Adrenal gland (tissue), 9 donors: ENCODE measurements at regions not wholly inside any gene's neighbourhood (a gene's known extent, or its start where the extent isn't known, plus 50 kb on each side); places are given as distances from the start of the nearest gene placed in this dataset.

Experiments used
- DNase-seq, 7 donors: peaks; one replicate each; pipeline ENCODE4 v3.0.0-alpha.2; 2019 to 2020
- H3K27ac ChIP-seq, 5 donors: fragments of 200-600 bp; sonication (generic) in 4 of 5; 1 replicate in 3 of 5; 2 replicates in 2 of 5; pipeline versions ENCODE4 v1.5.1 to v1.8.0; 2016 to 2020; ENCODE audit warnings: mild to moderate bottlenecking in 1 of 5
- H3K27me3 ChIP-seq: fragments of 200-600 bp; 2 replicates; pipeline ENCODE4 v1.8.0; 2021
- H3K36me3 ChIP-seq, 2 donors: fragments of 200-600 bp; replicated peaks in 1 of 2; 1 replicate in 1 of 2; 2 replicates in 1 of 2; pipeline versions ENCODE4 v1.5.1 to v1.8.0; 2018 to 2022
- H3K4me1 ChIP-seq, 2 donors: fragments of 200-600 bp; replicated peaks in 1 of 2; 1 replicate in 1 of 2; 2 replicates in 1 of 2; pipeline versions ENCODE4 v1.5.1 to v1.8.0; 2018 to 2021
- H3K4me3 ChIP-seq, 4 donors: fragments of 200-600 bp; sonication (generic) in 3 of 4; one replicate each; pipeline ENCODE4 v1.5.1; 2016 to 2018
- H3K9me3 ChIP-seq, 3 donors: fragments of 200-600 bp; sonication (generic) in 1 of 3; replicated peaks in 1 of 3; 1 replicate in 2 of 3; 2 replicates in 1 of 3; pipeline versions ENCODE4 v1.5.1 to v1.8.0; 2016 to 2021
- CTCF ChIP-seq, 6 experiments: fragments of 450-650 bp in 4 of 6; fragments of 200-600 bp in 2 of 6; sonication (generic) in 1 of 6; IDR thresholded peaks; 1 replicate in 5 of 6; 2 replicates in 1 of 6; pipeline versions ENCODE4 v1.5.1 to v1.8.0; 2016 to 2021; ENCODE audit warnings: antibody characterized with exemption in 6 of 6, mild to moderate bottlenecking in 2 of 6, moderate library complexity in 1 of 6
- POLR2A ChIP-seq, 2 donors: fragments of 450-650 bp; IDR thresholded peaks; one replicate each; pipeline ENCODE4 v1.6.1; 2017; ENCODE audit warnings: antibody characterized with exemption in 2 of 2, mild to moderate bottlenecking in 2 of 2, moderate library complexity in 1 of 2
- WGBS, 4 donors: extraction: QIAGEN DNeasy Blood & Tissue Kit in 2 of 4; methylation state at CpG; one replicate each; pipeline versions ENCODE4 v1.1.5 to v1.1.7; 2013 to 2017; 5-methylcytosine and 5-hydroxymethylcytosine counted together
- intact Hi-C, 2 donors: fragments of 100-400 bp; cut with DNase I; formaldehyde crosslinking; loops; one replicate each; pipeline versions ENCODE4 v1.14.1 to v1.15.0; 2022 to 2023
- donor health status: healthy with polysubstance abuse.
- donor health status: Bipolar disorder and iron deficiency.
- donor health status: DM: yes; HTN: yes; CAD: no.
- donor health status: DM: no; HTN: no; CAD: no.
- donor health status: DM: no; HTN: no; CAD: no.

DNA sequence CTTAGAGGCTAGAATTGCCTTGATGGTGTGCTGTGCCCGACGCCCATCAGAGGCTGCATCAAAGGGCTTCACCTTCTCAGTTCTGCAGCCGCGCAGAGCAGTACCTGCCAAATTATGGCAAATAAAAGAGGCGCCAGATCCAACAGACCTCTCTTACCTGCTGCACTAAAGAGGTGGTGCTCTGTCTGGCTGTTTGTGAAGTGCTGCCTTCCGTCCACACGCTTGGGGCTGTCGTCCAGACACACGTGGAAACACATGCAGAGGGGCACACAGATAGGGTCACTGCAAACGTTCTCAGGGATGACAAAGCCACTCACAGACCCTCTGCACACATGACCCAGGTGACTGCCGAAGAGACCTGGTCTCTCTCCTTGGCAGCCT is 617.5 kb downstream of the VRK1 start:
- no peak overlapping the region for H3K4me3 ChIP-seq
- intact Hi-C loops, result no loop called here
- TF ChIP-seq CTCF (IDR thresholded peaks at IDR 0.05), result no peak
- no peak for TF ChIP-seq POLR2A (IDR thresholded peaks at IDR 0.05)
- H3K36me3 ChIP-seq, result no peaks in the 10 kb centered on the region
- peaks cover 50% of the 10 kb centered on the region for H3K27me3 ChIP-seq
- H3K4me1 ChIP-seq, result no peaks in the 10 kb centered on the region
- H3K9me3 ChIP-seq, result no peaks in the 10 kb centered on the region
- DNase-seq, result no peak
- WGBS, 4 donors, result 57 to 80% (median 69%) methylated on average over 7 to 11 of the region's 11 CpGs
- H3K27ac ChIP-seq, result no peak overlapping the region

DNA sequence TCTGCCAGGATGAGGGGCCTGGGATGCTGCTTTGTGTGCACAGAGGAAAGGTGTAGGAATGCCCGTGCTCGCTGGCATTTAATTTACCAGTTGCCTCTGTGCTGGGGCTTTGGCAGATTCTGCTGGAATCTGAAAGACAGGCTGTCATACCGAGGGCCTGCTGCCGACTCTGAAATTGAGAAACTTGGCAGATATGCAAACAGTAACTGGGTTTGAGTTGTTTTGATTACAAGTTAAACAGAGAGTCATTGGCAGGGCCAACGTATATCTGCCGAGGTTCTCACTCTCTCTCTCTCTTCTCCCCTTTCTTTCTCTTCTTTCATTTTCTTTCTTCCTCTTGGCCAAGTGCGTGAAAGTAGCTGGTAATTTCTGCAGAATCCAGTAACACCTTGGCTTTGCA is 618.7 kb downstream of the VRK1 start:
- H3K27me3 ChIP-seq, result peaks cover 39% of the 10 kb centered on the region

DNA sequence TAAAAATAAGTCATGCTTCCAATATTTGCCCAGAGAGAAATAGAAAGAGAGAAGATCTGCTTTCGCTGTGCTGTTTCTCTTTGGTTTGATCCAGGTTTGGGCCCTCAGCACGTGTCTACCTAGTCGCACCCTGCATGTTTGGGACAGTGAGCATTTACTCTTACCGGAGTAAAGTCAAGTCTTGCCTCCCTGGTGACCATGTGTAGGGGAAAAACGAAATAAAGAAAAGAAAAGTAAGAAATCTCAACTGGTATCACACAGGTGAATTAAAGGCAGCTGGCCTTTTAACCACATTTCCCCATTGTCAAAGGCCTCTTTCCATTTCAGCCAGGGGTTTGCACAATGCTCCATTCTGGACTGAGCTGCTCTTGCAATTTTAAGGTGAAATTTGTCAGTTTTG is 619.4 kb downstream of the VRK1 start:
- no peak for TF ChIP-seq CTCF (IDR thresholded peaks at IDR 0.05)
- TF ChIP-seq POLR2A (IDR thresholded peaks at IDR 0.05), result no peak
- H3K9me3 ChIP-seq, result no peaks in the 10 kb centered on the region
- H3K4me3 ChIP-seq, result no peak overlapping the region
- DNase-seq, result no peak
- peaks cover 34% of the 10 kb centered on the region for H3K27me3 ChIP-seq
- WGBS, 4 donors, result 79 to 85% (median 80%) methylated on average over 5 of the region's 5 CpGs
- H3K4me1 ChIP-seq, result no peaks in the 10 kb centered on the region
- intact Hi-C loops, result no loop called here
- H3K27ac ChIP-seq, result no peak overlapping the region
- no peaks in the 10 kb centered on the region for H3K36me3 ChIP-seq

More for the DNA sequence above, 618.7 kb downstream of the VRK1 start:
- Histone ChIP-seq H3K4me3 (no peak overlapping the region), H3K36me3 (no peaks in the 10 kb centered on the region), H3K9me3 (no peaks in the 10 kb centered on the region), H3K27ac (no peak overlapping the region), H3K4me1 (no peaks in the 10 kb centered on the region)
- TF ChIP-seq CTCF (IDR thresholded peaks at IDR 0.05) (no peak), POLR2A (IDR thresholded peaks at IDR 0.05) (no peak)
- DNase-seq, result no peak
- WGBS, 4 donors, result 62 to 73% (median 70%) methylated on average over 7 of the region's 7 CpGs
- intact Hi-C loops, result no loop called here

DNA sequence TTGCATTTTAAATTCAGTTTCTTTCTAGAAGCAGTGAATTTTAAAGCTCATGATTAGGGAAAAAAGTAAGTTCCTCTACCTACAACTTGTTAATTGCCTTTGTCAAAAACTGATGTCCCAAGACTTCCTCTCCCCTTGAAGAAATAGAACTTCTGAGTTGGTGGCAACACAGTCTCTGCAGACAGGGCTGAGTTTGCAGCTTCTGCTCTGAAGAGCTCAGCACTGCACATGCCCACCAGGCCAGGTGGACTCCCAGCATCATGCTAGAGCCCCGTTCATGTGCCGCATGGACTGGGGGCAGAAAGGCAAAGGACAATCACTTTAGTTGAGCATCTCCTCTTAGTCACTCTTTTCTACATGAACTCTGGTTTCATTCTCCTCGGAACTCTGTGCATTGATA is 620.1 kb downstream of the VRK1 start:
- no peaks in the 10 kb centered on the region for H3K4me1 ChIP-seq
- H3K9me3 ChIP-seq, result no peaks in the 10 kb centered on the region
- no peaks in the 10 kb centered on the region for H3K36me3 ChIP-seq
- whole genome bisulfite sequencing, 4 donors, result 82 to 90% (median 86%) methylated on average over 3 of the region's 3 CpGs
- peaks cover 26% of the 10 kb centered on the region for H3K27me3 ChIP-seq
- intact Hi-C loops, result no loop called here
- no peak for DNase-seq
- no peak overlapping the region for H3K4me3 ChIP-seq
- TF ChIP-seq POLR2A (IDR thresholded peaks at IDR 0.05) (no peak), CTCF (IDR thresholded peaks at IDR 0.05) (no peak)
- no peak overlapping the region for H3K27ac ChIP-seq
